ENCODE measurements at regions not wholly inside any gene's neighbourhood (a gene's known extent, or its start where the extent isn't known, plus 50 kb on each side); places are given as distances from the start of the nearest gene placed in this dataset.

GRCh38 chr1:106459418-106459817 lies 597.1 kb upstream of the PRMT6 start:
- TF ChIP-seq CTCF (IDR thresholded peaks at IDR 0.05; ENCODE audit: borderline replicate concordance, extremely low read depth, low read length, poor library complexity, severe bottlenecking): no peak
- TF ChIP-seq EZH2 (IDR thresholded peaks at IDR 0.05; ENCODE audit: borderline replicate concordance, low read depth, low read length, severe bottlenecking): no peak
